DND-41 (cell line): ENCODE measurements at regions not wholly inside any gene's neighbourhood (a gene's known extent, or its start where the extent isn't known, plus 50 kb on each side); places are given as distances from the start of the nearest gene placed in this dataset.

Experiments used
- ATAC-seq: fragments of 200-7000 bp; cut with Tn5 transposase; 3 replicates; pipeline ENCODE4 v1.9.1; 2021; ENCODE audit warnings: low read depth; ENCODE audit not compliant: insufficient read depth
- DNase-seq: peaks from one replicate; pipeline ENCODE4 v3.0.0-alpha.2; 2020
- H2AFZ ChIP-seq: 2 replicates; pipeline ENCODE4 v1.6.0; 2012; ENCODE audit warnings: low read depth, low read length
- H3K27ac ChIP-seq: 2 replicates; pipeline ENCODE4 v1.5.1; 2012; ENCODE audit warnings: low read length, inconsistent platforms
- H3K27me3 ChIP-seq: fragments of 200-600 bp; sonication (generic); 2 replicates; pipeline ENCODE4 v1.6.0; 2012; ENCODE audit warnings: low read length, mild to moderate bottlenecking, inconsistent platforms; ENCODE audit not compliant: insufficient read depth, poor library complexity
- H3K36me3 ChIP-seq: 2 replicates; pipeline ENCODE4 v1.5.1; 2012; ENCODE audit warnings: low read length, inconsistent platforms; ENCODE audit not compliant: insufficient read depth
- H3K4me1 ChIP-seq: 2 replicates; pipeline ENCODE4 v1.5.1; 2012; ENCODE audit warnings: mild to moderate bottlenecking, low read length; ENCODE audit not compliant: insufficient read depth
- H3K4me2 ChIP-seq: 2 replicates; pipeline ENCODE4 v1.6.0; 2012; ENCODE audit warnings: mild to moderate bottlenecking, moderate library complexity, low read length, inconsistent platforms; ENCODE audit not compliant: insufficient read depth
- H3K4me3 ChIP-seq, 2 experiments: fragments of 200-600 bp in 1 of 2; shearing (Covaris generic) in 1 of 2; 2 replicates each; pipeline ENCODE4 v1.5.1; 2012 to 2016; ENCODE audit warnings: inconsistent platforms in 2 of 2, low read length in 2 of 2, mild to moderate bottlenecking in 2 of 2, low read depth in 1 of 2, moderate library complexity in 1 of 2
- H3K79me2 ChIP-seq: 2 replicates; pipeline ENCODE4 v1.6.0; 2012; ENCODE audit warnings: low read length, inconsistent platforms; ENCODE audit not compliant: insufficient read depth
- H3K9ac ChIP-seq: 2 replicates; pipeline ENCODE4 v1.6.0; 2012; ENCODE audit warnings: low read depth, mild to moderate bottlenecking, inconsistent platforms, low read length, moderate library complexity
- H3K9me3 ChIP-seq: 2 replicates; pipeline ENCODE4 v1.5.1; 2012; ENCODE audit warnings: low read length, moderate library complexity, mild to moderate bottlenecking, inconsistent platforms; ENCODE audit not compliant: insufficient read depth, severe bottlenecking
- H4K20me1 ChIP-seq: 2 replicates; pipeline ENCODE4 v1.6.0; 2012; ENCODE audit warnings: low read length; ENCODE audit not compliant: insufficient read depth
- EZH2 ChIP-seq: IDR thresholded peaks from 3 replicates; pipeline ENCODE4 v1.6.1; 2012; ENCODE audit warnings: borderline replicate concordance, low read depth, mild to moderate bottlenecking, moderate library complexity, low read length, inconsistent platforms; ENCODE audit not compliant: severe bottlenecking
- TF ChIP-seq, protein P1 (sequence below): IDR thresholded peaks from 2 replicates; pipeline ENCODE4 v1.5.1; 2012; ENCODE audit warnings: borderline replicate concordance, low read length, moderate library complexity, mild to moderate bottlenecking; ENCODE audit not compliant: poor library complexity, severe bottlenecking; ENCODE audit errors: extremely low read depth

- DNase-seq (no peak), ATAC-seq (no peak)
- no peak for TF ChIP-seq EZH2
- TF ChIP-seq, protein P1, sequence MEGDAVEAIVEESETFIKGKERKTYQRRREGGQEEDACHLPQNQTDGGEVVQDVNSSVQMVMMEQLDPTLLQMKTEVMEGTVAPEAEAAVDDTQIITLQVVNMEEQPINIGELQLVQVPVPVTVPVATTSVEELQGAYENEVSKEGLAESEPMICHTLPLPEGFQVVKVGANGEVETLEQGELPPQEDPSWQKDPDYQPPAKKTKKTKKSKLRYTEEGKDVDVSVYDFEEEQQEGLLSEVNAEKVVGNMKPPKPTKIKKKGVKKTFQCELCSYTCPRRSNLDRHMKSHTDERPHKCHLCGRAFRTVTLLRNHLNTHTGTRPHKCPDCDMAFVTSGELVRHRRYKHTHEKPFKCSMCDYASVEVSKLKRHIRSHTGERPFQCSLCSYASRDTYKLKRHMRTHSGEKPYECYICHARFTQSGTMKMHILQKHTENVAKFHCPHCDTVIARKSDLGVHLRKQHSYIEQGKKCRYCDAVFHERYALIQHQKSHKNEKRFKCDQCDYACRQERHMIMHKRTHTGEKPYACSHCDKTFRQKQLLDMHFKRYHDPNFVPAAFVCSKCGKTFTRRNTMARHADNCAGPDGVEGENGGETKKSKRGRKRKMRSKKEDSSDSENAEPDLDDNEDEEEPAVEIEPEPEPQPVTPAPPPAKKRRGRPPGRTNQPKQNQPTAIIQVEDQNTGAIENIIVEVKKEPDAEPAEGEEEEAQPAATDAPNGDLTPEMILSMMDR, result no peak
- no peak overlapping the region for H3K27ac ChIP-seq
- H3K9me3 ChIP-seq, result no peaks in the 10 kb centered on the region
- no peaks in the 10 kb centered on the region for H3K79me2 ChIP-seq
- no peaks in the 10 kb centered on the region for H3K36me3 ChIP-seq
- no peaks in the 10 kb centered on the region for H3K4me1 ChIP-seq
- H3K4me3 ChIP-seq, result no peak overlapping the region
- no peak overlapping the region for H2AFZ ChIP-seq
- H3K27me3 ChIP-seq, result no peaks in the 10 kb centered on the region
- no peak overlapping the region for H3K4me2 ChIP-seq
- no peak overlapping the region for H3K9ac ChIP-seq
- no peaks in the 10 kb centered on the region for H4K20me1 ChIP-seq
Measured at GRCh38 chr2:123047186-123047585, 977.9 kb upstream of the CNTNAP5 start.

DNA sequence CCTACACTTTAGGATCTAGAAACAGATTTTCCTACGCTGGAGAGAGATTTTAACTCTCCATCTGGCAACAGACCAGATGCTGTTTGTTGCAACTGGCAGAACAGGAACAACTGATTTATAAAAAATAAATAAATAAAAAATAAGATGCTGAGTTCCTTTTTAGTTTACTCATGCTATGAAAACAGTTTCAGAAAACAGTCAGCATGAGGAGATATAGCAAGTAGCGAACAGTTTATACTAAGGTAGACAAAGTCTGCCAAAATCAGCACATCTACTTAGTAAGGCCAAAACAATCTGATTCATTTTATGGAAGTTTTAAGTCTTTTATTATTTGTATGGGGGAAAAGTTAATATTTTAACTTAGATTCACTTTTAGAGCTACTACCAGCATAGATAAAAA is 974.0 kb upstream of the CNTNAP5 start:
- ATAC-seq (no peak), DNase-seq (no peak)
- Histone ChIP-seq H3K79me2 (no peaks in the 10 kb centered on the region), H3K9ac (no peak overlapping the region), H3K27ac (no peak overlapping the region), H3K4me2 (no peak overlapping the region), H2AFZ (no peak overlapping the region), H3K9me3 (no peaks in the 10 kb centered on the region), H3K27me3 (no peaks in the 10 kb centered on the region), H3K36me3 (no peaks in the 10 kb centered on the region), H3K4me3 (no peak overlapping the region), H3K4me1 (no peaks in the 10 kb centered on the region), H4K20me1 (no peaks in the 10 kb centered on the region)
- no peak for TF ChIP-seq EZH2
- TF ChIP-seq, protein P1, result no peak

DNA sequence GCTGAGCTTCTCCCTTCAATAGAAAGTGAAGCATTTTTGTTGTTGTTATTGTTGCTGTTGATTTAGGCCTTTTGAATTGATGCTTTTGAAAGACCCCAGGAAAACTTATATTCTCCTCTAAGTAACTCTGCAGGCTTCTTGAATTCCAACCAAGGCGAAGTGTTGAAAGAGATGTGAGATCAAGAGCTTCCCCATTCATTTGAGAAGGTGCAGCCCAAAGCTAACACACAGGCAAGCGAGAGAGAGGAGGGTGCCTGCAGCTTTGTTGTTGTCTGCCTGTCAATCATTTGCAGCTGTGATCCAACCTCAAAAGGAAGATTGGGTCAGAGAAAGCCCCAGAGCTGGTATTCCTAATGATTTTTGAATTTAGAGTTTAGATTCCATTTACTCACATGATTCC is 963.6 kb upstream of the CNTNAP5 start:
- no peaks in the 10 kb centered on the region for H3K4me1 ChIP-seq
- H3K36me3 ChIP-seq, result no peaks in the 10 kb centered on the region
- H3K9me3 ChIP-seq, result no peaks in the 10 kb centered on the region
- H3K27me3 ChIP-seq, result no peaks in the 10 kb centered on the region
- H2AFZ ChIP-seq, result no peak overlapping the region
- H3K4me3 ChIP-seq, result no peak overlapping the region
- no peaks in the 10 kb centered on the region for H3K79me2 ChIP-seq
- no peak overlapping the region for H3K9ac ChIP-seq
- no peak overlapping the region for H3K27ac ChIP-seq
- no peak overlapping the region for H3K4me2 ChIP-seq
- H4K20me1 ChIP-seq, result no peaks in the 10 kb centered on the region
- ATAC-seq (no peak), DNase-seq (no peak)
- TF ChIP-seq, protein P1, result no peak
- no peak for TF ChIP-seq EZH2

DNA sequence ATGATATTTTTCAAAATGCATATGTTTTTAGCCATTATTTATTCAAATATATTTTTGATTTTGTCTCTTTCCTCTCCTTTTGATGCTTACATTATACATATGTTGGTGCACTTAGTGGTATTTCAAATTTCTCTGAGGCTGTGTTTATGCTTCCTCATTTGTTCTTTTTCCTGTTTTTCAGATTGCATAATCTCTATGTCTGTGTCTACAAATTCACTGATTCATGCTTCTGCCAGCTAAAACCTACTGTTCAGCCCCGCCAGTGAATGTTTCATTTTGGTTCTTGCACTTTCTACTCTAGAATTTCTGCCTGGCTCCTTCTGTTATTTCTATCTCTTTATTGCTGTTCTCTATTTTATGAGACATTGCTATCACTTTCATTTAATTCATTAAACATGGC is 951.7 kb upstream of the CNTNAP5 start:
- H3K4me1 ChIP-seq, result no peaks in the 10 kb centered on the region
- H3K79me2 ChIP-seq, result no peaks in the 10 kb centered on the region
- no peaks in the 10 kb centered on the region for H4K20me1 ChIP-seq
- H3K27me3 ChIP-seq, result no peaks in the 10 kb centered on the region
- H3K4me2 ChIP-seq, result no peak overlapping the region
- no peak for TF ChIP-seq EZH2
- TF ChIP-seq, protein P1, result no peak
- no peak overlapping the region for H3K9ac ChIP-seq
- DNase-seq (no peak), ATAC-seq (no peak)
- H3K4me3 ChIP-seq, result no peak overlapping the region
- no peak overlapping the region for H2AFZ ChIP-seq
- H3K36me3 ChIP-seq, result no peaks in the 10 kb centered on the region
- H3K27ac ChIP-seq, result no peak overlapping the region
- H3K9me3 ChIP-seq, result no peaks in the 10 kb centered on the region
